Heart left ventricle (tissue), 13 donors: ENCODE measurements at regions not wholly inside any gene's neighbourhood (a gene's known extent, or its start where the extent isn't known, plus 50 kb on each side); places are given as distances from the start of the nearest gene placed in this dataset.

ENCODE experiments used
- CTCF ChIP-seq, 12 donors: fragments of 200-600 bp; sonication (generic) in 4 of 12; IDR thresholded peaks; one replicate each; pipeline versions ENCODE4 v1.5.0 to v1.8.0; 2018 to 2022; ENCODE audit warnings: antibody characterized with exemption in 12 of 12, mild to moderate bottlenecking in 5 of 12
- POLR2A ChIP-seq, 2 donors: fragments of 450-650 bp; IDR thresholded peaks; one replicate each; pipeline ENCODE4 v1.6.1; 2017; ENCODE audit warnings: antibody characterized with exemption in 2 of 2, mild to moderate bottlenecking in 2 of 2, moderate library complexity in 2 of 2
- donor health status: ischemic (EF 13 %, LVEDD 7.1; RV severe dilation, severe dysfunction).
- donor health status: DM: no; HTN: yes; CAD: no.
- donor health status: DM: no; HTN: no; CAD: no.
- donor health status: ischemic (EF 25% LVEDD 6.9; RV normal size, moderate dysfunction).
- donor health status: ischemic (EF 25% LVEDD 5.7; RV mildly dilated, moderate dysfunction).
- donor health status: ischemic (EF 35%, LVEDD 5.7; RV mildly dilated, moderate dysfunction).
- donor health status: nonischemic (EF 11% LVEDD 7.7; RV severe dilation, severe dysfunction).
- donor health status: DM: yes; HTN: yes; CAD: no.
- donor health status: PGD.
- donor health status: ischemic (EF 29% LVEDD 5.4; RV normal size, mild dysfunction).
- donor health status: nonischemic (EF 23%, LVEDD 6.1; RV moderate dilation, normal function).

GRCh38 chr1:34280509-34280908 is 103.8 kb downstream of the C1orf94 start:
- TF ChIP-seq POLR2A (IDR thresholded peaks at IDR 0.05) (no peak), CTCF (IDR thresholded peaks at IDR 0.05) (no peak)
